Uterus (tissue), 3 donors: ENCODE measurements at regions not wholly inside any gene's neighbourhood (a gene's known extent, or its start where the extent isn't known, plus 50 kb on each side); places are given as distances from the start of the nearest gene placed in this dataset.

Experiments used
- DNase-seq, 2 donors: peaks; one replicate each; pipeline ENCODE4 v3.0.0-alpha.2; 2019 to 2020
- H3K27ac ChIP-seq, 2 donors: fragments of 200-600 bp; sonication (generic); 1 replicate in 1 of 2; 2 replicates in 1 of 2; pipeline ENCODE4 v1.5.1; 2016 to 2018
- H3K27me3 ChIP-seq, 2 donors: fragments of 200-600 bp; sonication (generic); one replicate each; pipeline ENCODE4 v1.5.1; 2018 to 2019; ENCODE audit warnings: control low read depth in 1 of 2
- H3K36me3 ChIP-seq, 2 donors: fragments of 200-600 bp; sonication (generic); one replicate each; pipeline ENCODE4 v1.5.1; 2019; ENCODE audit warnings: control low read depth in 1 of 2
- H3K4me1 ChIP-seq, 2 donors: fragments of 200-600 bp; sonication (generic); one replicate each; pipeline ENCODE4 v1.5.1; 2018 to 2019; ENCODE audit warnings: control low read depth in 1 of 2
- H3K4me3 ChIP-seq, 2 donors: fragments of 200-600 bp; sonication (generic); 1 replicate in 1 of 2; 2 replicates in 1 of 2; pipeline ENCODE4 v1.5.1; 2018 to 2019; ENCODE audit warnings: mild to moderate bottlenecking in 1 of 2
- H3K9me3 ChIP-seq, 2 donors: fragments of 200-600 bp; sonication (generic); one replicate each; pipeline ENCODE4 v1.5.1; 2019; ENCODE audit warnings: control low read depth in 1 of 2
- POLR2A ChIP-seq, 2 donors: fragments of 450-650 bp; IDR thresholded peaks; one replicate each; pipeline ENCODE4 v1.6.1; 2016; ENCODE audit warnings: antibody characterized with exemption in 2 of 2, mild to moderate bottlenecking in 1 of 2, moderate library complexity in 1 of 2
- intact Hi-C: fragments of 100-400 bp; cut with DNase I; formaldehyde crosslinking; loops from one replicate; pipeline ENCODE4 v1.15.1; 2023; ENCODE audit warnings: low total_unique reads
- TF ChIP-seq, protein P1 (sequence below), 4 experiments: fragments of 200-600 bp in 2 of 4; fragments of 450-650 bp in 2 of 4; sonication (generic) in 2 of 4; IDR thresholded peaks; one replicate each; pipeline ENCODE4 v1.5.1; 2016 to 2019; ENCODE audit warnings: antibody characterized with exemption in 4 of 4, mild to moderate bottlenecking in 2 of 4, moderate library complexity in 1 of 4
- donor health status: DM: yes; HTN: yes; CAD: no.

DNA sequence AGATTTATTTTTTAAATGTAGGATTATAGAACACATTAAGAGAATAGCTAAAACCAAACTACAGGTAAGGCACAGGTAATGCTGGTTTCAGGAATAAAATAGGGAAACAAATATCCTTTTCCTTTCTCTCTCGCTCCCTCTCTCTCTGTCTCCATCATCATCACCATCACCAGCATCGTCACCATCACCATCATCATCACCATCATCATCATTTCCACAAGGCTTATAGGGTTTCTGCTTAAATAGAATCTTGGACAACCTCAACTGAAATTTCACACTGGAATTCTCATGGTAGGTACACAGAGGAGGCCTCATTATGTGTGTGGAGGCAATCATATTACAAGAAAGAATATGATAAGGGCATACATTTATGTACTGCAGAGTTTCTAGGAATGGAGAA lies 823.6 kb downstream of the MAFB start:
- Histone ChIP-seq H3K4me1 (no peaks in the 10 kb centered on the region), H3K9me3 (no peaks in the 10 kb centered on the region), H3K36me3 (no peaks in the 10 kb centered on the region), H3K4me3 (no peak overlapping the region), H3K27ac (no peak overlapping the region), H3K27me3 (no peaks in the 10 kb centered on the region)
- intact Hi-C loops: no loop called here
- DNase-seq: no peak
- TF ChIP-seq, protein P1, sequence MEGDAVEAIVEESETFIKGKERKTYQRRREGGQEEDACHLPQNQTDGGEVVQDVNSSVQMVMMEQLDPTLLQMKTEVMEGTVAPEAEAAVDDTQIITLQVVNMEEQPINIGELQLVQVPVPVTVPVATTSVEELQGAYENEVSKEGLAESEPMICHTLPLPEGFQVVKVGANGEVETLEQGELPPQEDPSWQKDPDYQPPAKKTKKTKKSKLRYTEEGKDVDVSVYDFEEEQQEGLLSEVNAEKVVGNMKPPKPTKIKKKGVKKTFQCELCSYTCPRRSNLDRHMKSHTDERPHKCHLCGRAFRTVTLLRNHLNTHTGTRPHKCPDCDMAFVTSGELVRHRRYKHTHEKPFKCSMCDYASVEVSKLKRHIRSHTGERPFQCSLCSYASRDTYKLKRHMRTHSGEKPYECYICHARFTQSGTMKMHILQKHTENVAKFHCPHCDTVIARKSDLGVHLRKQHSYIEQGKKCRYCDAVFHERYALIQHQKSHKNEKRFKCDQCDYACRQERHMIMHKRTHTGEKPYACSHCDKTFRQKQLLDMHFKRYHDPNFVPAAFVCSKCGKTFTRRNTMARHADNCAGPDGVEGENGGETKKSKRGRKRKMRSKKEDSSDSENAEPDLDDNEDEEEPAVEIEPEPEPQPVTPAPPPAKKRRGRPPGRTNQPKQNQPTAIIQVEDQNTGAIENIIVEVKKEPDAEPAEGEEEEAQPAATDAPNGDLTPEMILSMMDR (IDR thresholded peaks at IDR 0.05): no peak

DNA sequence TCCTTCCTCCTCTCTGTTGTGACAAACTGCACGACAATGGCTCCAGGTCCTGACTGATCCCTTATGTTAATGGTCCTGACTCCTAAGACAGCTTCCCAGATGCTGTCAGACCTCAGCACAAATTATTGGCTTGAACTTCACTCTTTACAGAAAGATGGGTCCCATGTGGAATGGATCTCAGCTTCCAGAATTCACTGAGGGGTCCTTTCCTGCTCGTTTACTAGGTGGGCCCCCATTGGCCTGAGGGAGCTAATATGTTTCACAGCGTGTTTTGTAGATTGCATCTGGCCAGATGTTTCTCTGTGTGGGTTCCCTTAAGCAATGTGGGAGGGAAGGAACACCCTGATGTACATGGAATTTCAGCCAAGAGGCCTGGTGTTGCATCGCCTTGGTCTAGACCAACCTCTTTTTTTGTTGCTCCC lies 826.6 kb downstream of the MAFB start:
- DNase-seq: no peak
- Histone ChIP-seq H3K9me3 (no peaks in the 10 kb centered on the region), H3K27ac (no peak overlapping the region), H3K4me3 (no peak overlapping the region), H3K36me3 (no peaks in the 10 kb centered on the region), H3K4me1 (no peaks in the 10 kb centered on the region), H3K27me3 (no peaks in the 10 kb centered on the region)
- TF ChIP-seq, protein P1 (IDR thresholded peaks at IDR 0.05): no peak
- no peak for TF ChIP-seq POLR2A (IDR thresholded peaks at IDR 0.05)
- intact Hi-C loops: no loop called here

DNA sequence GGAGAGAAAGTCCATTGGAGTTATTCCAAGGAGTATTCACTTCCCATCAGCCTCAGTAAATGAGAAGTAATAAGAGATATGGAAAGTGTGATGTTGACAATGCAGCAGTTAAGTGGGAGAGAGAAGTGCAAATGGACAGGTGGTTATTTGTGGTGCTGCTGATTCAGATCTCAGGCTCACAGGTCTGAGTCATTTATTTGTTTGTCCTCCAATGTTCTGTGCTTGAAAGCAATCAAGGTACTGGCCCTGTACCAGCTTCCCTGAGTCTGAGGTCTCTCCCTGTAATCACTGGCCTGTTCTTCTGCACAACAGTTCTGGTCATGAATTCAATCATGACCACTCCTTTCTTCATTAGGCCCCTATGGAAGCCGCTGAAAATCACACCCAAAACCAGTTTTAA lies 827.7 kb downstream of the MAFB start:
- Histone ChIP-seq H3K4me3 (no peak overlapping the region), H3K36me3 (no peaks in the 10 kb centered on the region), H3K4me1 (no peaks in the 10 kb centered on the region), H3K27ac (no peak overlapping the region), H3K9me3 (no peaks in the 10 kb centered on the region), H3K27me3 (no peaks in the 10 kb centered on the region)
- intact Hi-C loops: no loop called here
- DNase-seq: no peak
- TF ChIP-seq, protein P1 (IDR thresholded peaks at IDR 0.05): no peak
- no peak for TF ChIP-seq POLR2A (IDR thresholded peaks at IDR 0.05)

DNA sequence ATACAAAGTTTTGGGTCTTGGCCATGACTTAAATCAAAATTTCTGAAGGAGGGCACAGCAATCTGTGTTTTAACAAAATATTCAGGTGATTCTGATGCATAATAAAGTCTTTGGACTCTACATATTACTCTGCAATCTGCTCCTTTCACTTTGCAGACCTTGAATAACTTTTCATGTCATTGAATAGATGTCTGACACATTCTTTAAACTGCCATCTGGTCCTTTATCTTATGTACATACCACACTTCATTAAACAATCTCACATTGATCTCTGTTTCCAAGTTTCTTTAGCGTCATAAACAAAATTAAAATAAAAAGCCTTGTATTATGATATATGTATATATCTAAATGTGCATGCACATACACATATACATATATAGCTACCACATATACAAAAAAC lies 831.2 kb downstream of the MAFB start:
- Histone ChIP-seq H3K27me3 (no peaks in the 10 kb centered on the region), H3K27ac (no peak overlapping the region), H3K4me1 (no peaks in the 10 kb centered on the region), H3K36me3 (no peaks in the 10 kb centered on the region), H3K4me3 (no peak overlapping the region), H3K9me3 (no peaks in the 10 kb centered on the region)
- intact Hi-C loops: no loop called here
- DNase-seq: no peak
- TF ChIP-seq, protein P1 (IDR thresholded peaks at IDR 0.05): no peak
- no peak for TF ChIP-seq POLR2A (IDR thresholded peaks at IDR 0.05)

DNA sequence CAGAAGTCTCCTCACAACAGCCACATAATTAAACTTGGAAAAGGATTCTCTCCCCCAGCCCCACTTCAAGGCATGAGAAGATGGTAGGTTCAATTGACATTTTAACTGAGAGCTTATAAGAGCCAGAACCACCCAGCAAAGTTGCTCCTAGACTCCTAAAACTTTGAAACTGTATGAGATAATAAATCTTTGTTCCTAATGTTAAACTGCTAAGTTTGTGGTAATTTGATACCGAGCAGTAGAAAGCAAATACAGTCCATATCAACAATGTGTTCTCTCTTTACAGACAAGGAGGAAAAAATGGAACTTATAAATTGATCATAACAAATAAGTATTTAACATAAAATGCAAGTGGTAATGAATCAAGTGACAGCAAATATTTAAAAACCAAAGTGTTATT lies 831.8 kb downstream of the MAFB start:
- no peak for DNase-seq
- Histone ChIP-seq H3K27me3 (no peaks in the 10 kb centered on the region), H3K27ac (no peak overlapping the region), H3K4me3 (no peak overlapping the region), H3K36me3 (no peaks in the 10 kb centered on the region), H3K4me1 (no peaks in the 10 kb centered on the region), H3K9me3 (no peaks in the 10 kb centered on the region)
- TF ChIP-seq, protein P1 (IDR thresholded peaks at IDR 0.05): no peak
- TF ChIP-seq POLR2A (IDR thresholded peaks at IDR 0.05): no peak
- intact Hi-C loops: no loop called here
